ENCODE measurements at regions not wholly inside any gene's neighbourhood (a gene's known extent, or its start where the extent isn't known, plus 50 kb on each side); places are given as distances from the start of the nearest gene placed in this dataset.

- DNase-seq: no peak
These were observed 63.9 kb upstream of the DISP3 start for GRCh38 chr1:11414926-11415538.

GRCh38 chr1:11417162-11417561 is 61.8 kb upstream of the DISP3 start:
- DNase-seq: peak; percentile 66

GRCh38 chr1:11418056-11418455 is 60.9 kb upstream of the DISP3 start:
- no peak for DNase-seq

GRCh38 chr1:11421443-11421842 is 57.5 kb upstream of the DISP3 start:
- no peak for DNase-seq

GRCh38 chr1:11422686-11423085 is 56.3 kb upstream of the DISP3 start:
- no peak for DNase-seq

- DNase-seq: no peak
These were observed 52.3 kb upstream of the DISP3 start for GRCh38 chr1:11426617-11427016.

- no peak for DNase-seq
These were observed 50.2 kb upstream of the DISP3 start for GRCh38 chr1:11428789-11429188.
